ENCODE measurements at regions not wholly inside any gene's neighbourhood (a gene's known extent, or its start where the extent isn't known, plus 50 kb on each side); places are given as distances from the start of the nearest gene placed in this dataset.
"Not testable (repeated sequence)": the region's sequence is repeated elsewhere in the genome, so short reads cannot be mapped to it uniquely, and the experiment has no call there.

GRCh38 chr16:87038528-87038927, 278.7 kb downstream of the C16orf95 start:
- H3K4me3 Mint-ChIP-seq, H3K27me3 Mint-ChIP-seq: not testable (repeated sequence)

GRCh38 chr16:87040169-87041117, 276.7 kb downstream of the C16orf95 start:
- H3K27ac Mint-ChIP-seq = no peak overlapping the region
- no peaks in the 10 kb centered on the region for H3K4me1 Mint-ChIP-seq
- H3K27me3 Mint-ChIP-seq = peaks cover 4% of the 10 kb centered on the region
- no peaks in the 10 kb centered on the region for H3K36me3 Mint-ChIP-seq
- no peak overlapping the region for H3K4me3 Mint-ChIP-seq
- no peaks in the 10 kb centered on the region for H3K9me3 Mint-ChIP-seq

More at GRCh38 chr16:87038528-87038927, 278.7 kb downstream of the C16orf95 start:
- H3K27ac Mint-ChIP-seq, H3K36me3 Mint-ChIP-seq, H3K9me3 Mint-ChIP-seq, H3K4me1 Mint-ChIP-seq: not testable (repeated sequence)

DNA sequence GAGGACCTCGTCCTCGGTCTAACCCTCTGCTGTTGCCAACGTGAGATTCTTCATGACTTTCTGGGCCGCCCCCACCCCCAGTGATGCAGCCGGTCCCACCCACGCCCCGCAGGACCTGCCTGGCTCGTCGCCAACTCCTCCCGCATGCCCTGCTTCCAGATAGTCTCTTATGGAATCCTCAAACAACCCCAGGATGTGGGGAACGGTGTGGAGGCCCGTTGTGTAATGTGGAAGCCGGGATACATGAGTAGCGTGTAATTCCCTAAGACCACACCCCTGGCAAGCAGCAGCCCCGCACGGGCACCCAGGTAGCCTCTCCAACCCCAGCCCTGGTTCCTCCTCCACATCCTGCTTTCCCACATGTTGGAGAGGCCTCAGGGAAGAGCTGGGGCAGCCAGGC, 275.9 kb downstream of the C16orf95 start:
- Mint-ChIP-seq H3K9me3 (no peaks in the 10 kb centered on the region), H3K4me3 (no peak overlapping the region), H3K4me1 (no peaks in the 10 kb centered on the region), H3K27me3 (peaks cover 4% of the 10 kb centered on the region), H3K36me3 (no peaks in the 10 kb centered on the region), H3K27ac (no peak overlapping the region)

DNA sequence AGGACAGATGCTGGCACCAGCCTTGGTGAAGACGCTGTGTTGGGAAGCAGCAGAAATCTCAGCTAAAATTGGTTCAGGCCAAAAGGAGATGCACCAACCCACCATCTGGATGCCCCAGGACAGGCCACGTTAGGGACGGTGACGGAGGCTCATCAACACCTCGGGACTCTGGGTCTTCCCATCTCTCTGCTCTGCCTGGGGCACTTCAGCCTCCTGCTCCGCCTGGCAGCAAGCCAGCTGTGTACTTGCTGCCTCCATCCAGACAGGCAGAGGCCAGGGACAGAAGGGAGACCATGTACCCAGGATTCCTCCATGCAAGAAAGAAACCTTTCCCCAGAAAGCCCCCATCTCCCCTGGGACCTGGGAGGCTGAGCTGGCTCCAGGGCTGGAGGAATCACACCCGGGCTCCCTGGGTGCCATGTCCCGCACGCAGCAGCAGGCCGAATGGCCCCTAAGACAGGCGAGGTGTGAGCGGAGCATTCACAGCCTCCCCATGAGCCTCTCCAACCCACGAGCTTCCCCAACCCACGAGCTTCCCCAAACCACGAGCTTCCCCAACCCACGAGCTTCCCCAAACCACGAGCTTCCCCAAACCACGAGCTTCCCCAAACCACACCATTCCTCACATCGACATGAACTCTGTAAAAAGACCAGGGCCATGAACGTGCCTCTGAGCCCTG, 274.5 kb downstream of the C16orf95 start:
- H3K27me3 Mint-ChIP-seq = peaks cover 4% of the 10 kb centered on the region
- no peaks in the 10 kb centered on the region for H3K4me1 Mint-ChIP-seq
- no peak overlapping the region for H3K27ac Mint-ChIP-seq
- H3K9me3 Mint-ChIP-seq = no peaks in the 10 kb centered on the region
- no peak overlapping the region for H3K4me3 Mint-ChIP-seq
- no peaks in the 10 kb centered on the region for H3K36me3 Mint-ChIP-seq

DNA sequence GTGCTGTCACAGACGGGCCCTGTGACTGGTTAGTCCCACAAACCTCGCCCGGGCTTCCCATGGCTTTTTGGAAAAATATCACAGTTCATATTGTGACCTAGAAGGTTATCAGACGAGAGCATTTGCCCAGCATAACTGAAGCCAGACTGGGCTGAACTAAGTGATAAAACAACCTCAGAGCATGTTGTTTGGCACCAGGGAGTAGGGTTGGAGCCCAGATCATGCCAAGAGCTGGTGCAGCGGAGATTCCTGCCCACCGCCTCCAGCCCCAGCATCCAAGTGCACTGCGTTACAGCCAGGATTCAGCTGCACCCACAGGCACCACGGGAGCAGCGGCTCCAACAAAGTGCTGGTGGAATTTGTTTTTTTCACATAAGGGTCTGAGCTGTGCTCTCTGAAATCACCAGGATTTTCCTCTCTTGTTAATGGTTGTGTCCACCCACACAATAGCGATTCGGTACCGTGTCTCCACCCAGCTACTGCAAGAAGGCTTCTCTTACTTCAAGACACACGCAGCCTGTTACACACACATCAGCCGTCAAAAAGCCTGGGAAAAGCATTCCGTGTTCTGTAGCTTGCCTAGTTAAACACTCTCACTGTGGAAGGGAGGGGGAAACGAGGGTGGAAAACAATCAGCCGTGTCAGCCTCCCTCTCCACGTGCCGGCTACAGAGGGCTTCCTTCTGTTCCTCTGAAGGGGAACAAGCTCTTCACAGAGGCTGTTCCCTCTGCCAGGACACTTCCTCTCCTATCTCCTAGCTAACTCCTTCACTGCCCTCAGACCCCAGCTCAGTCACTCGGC, 273.8 kb downstream of the C16orf95 start:
- H3K27ac Mint-ChIP-seq = no peak overlapping the region

DNA sequence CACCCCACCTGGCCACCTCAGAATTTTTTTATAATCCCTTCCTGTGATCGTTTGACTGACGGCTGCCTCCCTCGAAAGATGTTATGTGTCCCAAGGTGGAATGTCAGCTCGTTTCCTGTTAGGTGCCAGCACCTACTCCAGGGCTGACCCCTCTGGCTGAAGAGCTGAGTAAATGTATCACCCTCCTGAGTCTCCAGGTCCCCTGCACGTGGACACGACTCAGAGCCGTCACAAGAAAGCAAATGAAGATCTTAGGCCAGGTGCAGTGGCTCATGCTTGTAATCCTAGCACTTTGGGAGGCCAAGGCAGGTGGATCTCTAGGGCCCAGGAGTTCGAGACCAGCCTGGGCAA, 273.2 kb downstream of the C16orf95 start:
- Mint-ChIP-seq H3K9me3 (no peaks in the 10 kb centered on the region), H3K27me3 (peaks cover 4% of the 10 kb centered on the region), H3K4me3 (no peak overlapping the region), H3K36me3 (no peaks in the 10 kb centered on the region), H3K27ac (no peak overlapping the region), H3K4me1 (no peaks in the 10 kb centered on the region)

More for the DNA sequence above, 273.8 kb downstream of the C16orf95 start:
- H3K36me3 Mint-ChIP-seq = no peaks in the 10 kb centered on the region
- H3K27me3 Mint-ChIP-seq = peaks cover 4% of the 10 kb centered on the region
- no peak overlapping the region for H3K4me3 Mint-ChIP-seq
- no peaks in the 10 kb centered on the region for H3K4me1 Mint-ChIP-seq
- no peaks in the 10 kb centered on the region for H3K9me3 Mint-ChIP-seq

- Mint-ChIP-seq H3K4me3 (no peak overlapping the region), H3K27me3 (peaks cover 4% of the 10 kb centered on the region), H3K27ac (no peak overlapping the region), H3K36me3 (no peaks in the 10 kb centered on the region), H3K9me3 (no peaks in the 10 kb centered on the region), H3K4me1 (no peaks in the 10 kb centered on the region)
Measured at GRCh38 chr16:87044829-87045228, 272.4 kb downstream of the C16orf95 start.

- no peak overlapping the region for H3K4me3 Mint-ChIP-seq
- no peak overlapping the region for H3K27ac Mint-ChIP-seq
- H3K9me3 Mint-ChIP-seq = no peaks in the 10 kb centered on the region
- H3K4me1 Mint-ChIP-seq = no peaks in the 10 kb centered on the region
- peaks cover 4% of the 10 kb centered on the region for H3K27me3 Mint-ChIP-seq
- no peaks in the 10 kb centered on the region for H3K36me3 Mint-ChIP-seq
Measured at GRCh38 chr16:87045466-87046216, 271.6 kb downstream of the C16orf95 start.

DNA sequence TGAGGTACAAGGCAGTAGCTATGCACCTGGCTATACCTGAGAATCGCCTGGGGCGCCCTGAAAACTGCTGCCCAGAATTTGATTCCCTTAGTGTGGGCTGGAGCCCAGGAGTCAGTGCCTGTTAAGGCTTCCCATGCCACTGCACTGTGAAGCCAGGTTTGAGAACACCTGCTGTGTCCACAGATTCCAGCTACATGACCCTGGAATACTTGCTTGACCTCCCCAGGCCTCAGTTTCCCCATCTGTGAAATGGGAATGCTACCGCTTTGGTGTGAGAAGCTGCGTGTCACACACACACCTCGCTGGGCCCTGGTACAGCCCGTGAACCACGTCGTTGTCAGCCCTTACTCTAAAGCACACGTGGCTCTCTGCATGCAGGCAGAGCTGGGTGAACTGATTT, 271.0 kb downstream of the C16orf95 start:
- Mint-ChIP-seq H3K4me1 (no peaks in the 10 kb centered on the region), H3K36me3 (no peaks in the 10 kb centered on the region), H3K27ac (no peak overlapping the region), H3K4me3 (no peak overlapping the region), H3K9me3 (no peaks in the 10 kb centered on the region), H3K27me3 (peaks cover 4% of the 10 kb centered on the region)

- H3K4me3 Mint-ChIP-seq = no peak overlapping the region
- no peaks in the 10 kb centered on the region for H3K9me3 Mint-ChIP-seq
- no peaks in the 10 kb centered on the region for H3K4me1 Mint-ChIP-seq
- no peak overlapping the region for H3K27ac Mint-ChIP-seq
- no peaks in the 10 kb centered on the region for H3K36me3 Mint-ChIP-seq
- H3K27me3 Mint-ChIP-seq = peaks cover 10% of the 10 kb centered on the region
Measured at GRCh38 chr16:87047221-87048037, 269.8 kb downstream of the C16orf95 start.

GRCh38 chr16:87048038-87048729, 269.0 kb downstream of the C16orf95 start:
- Mint-ChIP-seq H3K27ac (no peak overlapping the region), H3K4me1 (no peaks in the 10 kb centered on the region), H3K36me3 (no peaks in the 10 kb centered on the region), H3K9me3 (no peaks in the 10 kb centered on the region), H3K27me3 (peaks cover 14% of the 10 kb centered on the region), H3K4me3 (no peak overlapping the region)

DNA sequence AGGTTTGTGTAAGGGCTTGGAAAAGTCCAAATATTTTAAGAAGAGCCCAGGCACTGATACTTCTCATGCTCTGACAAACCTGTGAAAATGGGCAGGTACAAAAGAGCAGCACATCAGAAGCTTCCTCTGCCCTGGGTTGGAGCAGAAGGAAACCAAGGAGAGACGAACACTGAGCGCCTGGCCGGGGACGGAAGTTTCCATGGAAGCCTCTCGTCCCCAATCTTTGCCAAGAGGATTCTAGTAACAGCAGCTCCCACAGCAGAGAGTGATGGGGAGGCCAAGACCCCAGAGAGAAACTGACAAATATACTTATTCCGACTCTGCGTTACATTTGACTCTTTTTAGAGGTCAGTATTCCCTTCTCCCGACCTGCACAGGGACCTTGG, 268.5 kb downstream of the C16orf95 start:
- no peaks in the 10 kb centered on the region for H3K4me1 Mint-ChIP-seq
- no peaks in the 10 kb centered on the region for H3K9me3 Mint-ChIP-seq
- no peaks in the 10 kb centered on the region for H3K36me3 Mint-ChIP-seq
- peaks cover 15% of the 10 kb centered on the region for H3K27me3 Mint-ChIP-seq
- H3K4me3 Mint-ChIP-seq = no peak overlapping the region
- no peak overlapping the region for H3K27ac Mint-ChIP-seq

- H3K27ac Mint-ChIP-seq, H3K4me1 Mint-ChIP-seq, H3K9me3 Mint-ChIP-seq, H3K36me3 Mint-ChIP-seq, H3K4me3 Mint-ChIP-seq: not testable (repeated sequence)
- peaks cover 15% of the 10 kb centered on the region for H3K27me3 Mint-ChIP-seq
Measured at GRCh38 chr16:87049216-87049615, 268.0 kb downstream of the C16orf95 start.

DNA sequence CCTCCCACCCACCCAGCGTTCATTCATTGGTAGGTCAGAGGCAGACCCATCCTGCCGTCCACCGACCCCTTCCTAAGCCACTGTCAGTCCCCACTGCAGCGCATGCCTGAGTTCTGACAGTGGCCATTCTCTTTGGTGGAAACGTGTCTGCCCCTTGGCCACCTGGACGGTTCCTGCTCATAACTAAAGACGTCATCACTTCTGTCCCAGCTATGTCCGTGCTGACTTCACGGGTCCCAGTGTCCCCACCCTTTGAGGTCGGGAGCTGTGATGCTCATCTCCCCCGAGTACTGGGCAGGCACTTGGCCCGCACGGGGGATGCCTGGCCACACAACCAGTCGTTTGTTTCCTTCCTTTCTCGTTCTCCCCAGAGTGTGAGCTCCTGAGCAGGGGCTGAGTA, 267.1 kb downstream of the C16orf95 start:
- Mint-ChIP-seq H3K36me3 (no peaks in the 10 kb centered on the region), H3K27ac (no peak overlapping the region), H3K4me3 (no peak overlapping the region), H3K27me3 (peaks cover 19% of the 10 kb centered on the region), H3K4me1 (no peaks in the 10 kb centered on the region), H3K9me3 (peaks cover 5% of the 10 kb centered on the region)

All from activated naive CD4-positive, alpha-beta T cell treated with anti-CD3 and anti-CD28 coated beads, Interleukin-2, amount 50 U/mL, for 24 hours (primary cell).